ENCODE measurements at regions not wholly inside any gene's neighbourhood (a gene's known extent, or its start where the extent isn't known, plus 50 kb on each side); places are given as distances from the start of the nearest gene placed in this dataset.

DNA sequence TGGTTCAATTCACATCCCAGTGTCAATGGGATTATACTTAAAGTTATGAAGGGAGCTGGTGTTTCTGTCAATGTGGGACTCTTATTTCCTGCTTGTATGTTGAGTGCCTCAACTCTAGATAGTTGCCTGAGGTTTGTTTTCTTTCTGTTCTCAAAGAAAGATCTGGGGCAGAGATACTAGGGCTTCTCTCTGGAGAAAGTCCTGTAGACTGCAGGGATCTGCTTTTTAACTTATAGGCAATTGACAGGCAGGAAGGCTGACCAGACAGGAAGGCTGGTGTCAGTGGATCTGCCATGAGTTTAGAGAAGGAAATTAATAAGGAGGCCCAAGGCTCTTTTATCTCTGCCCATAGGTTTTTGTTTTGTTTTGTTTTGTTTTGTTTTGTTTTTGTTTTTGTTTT lies 64.0 kb upstream of the PRKX start:
- Histone ChIP-seq H3K27ac (ENCODE audit: low read depth) (no peak overlapping the region), H3K4me3 (no peak overlapping the region), H3K79me2 (replicated peaks; ENCODE audit: insufficient read depth) (no peaks in the 10 kb centered on the region), H4K20me1 (replicated peaks; ENCODE audit: insufficient read depth) (no peaks in the 10 kb centered on the region), H3K4me1 (ENCODE audit: insufficient read depth) (no peaks in the 10 kb centered on the region), H3F3A (replicated peaks; ENCODE audit: low read depth) (no peaks in the 10 kb centered on the region), H3K36me3 (ENCODE audit: insufficient read depth) (no peaks in the 10 kb centered on the region), H2AFZ (no peak overlapping the region), H3K4me2 (no peak overlapping the region), H3K27me3 (ENCODE audit: insufficient read depth) (no peaks in the 10 kb centered on the region), H3K9me2 (ENCODE audit: insufficient read depth) (no peaks in the 10 kb centered on the region)
- no peak for DNase-seq (ENCODE audit: low spot score)
- Mint-ChIP-seq H3K4me1 (peaks cover 12% of the 10 kb centered on the region; the same call in 2 of the 3 replicates), H3K4me3 (no peak overlapping the region), H3K36me3 (ENCODE audit: low read depth) (no peaks in the 10 kb centered on the region), H3K27ac (no peak overlapping the region), H3K9me3 (no peaks in the 10 kb centered on the region), H3K27me3 (ENCODE audit: insufficient read depth, low read depth, poor library complexity) (peaks cover 2% of the 10 kb centered on the region)
- no peak for TF ChIP-seq POLR2AphosphoS5 (IDR thresholded peaks at IDR 0.05; ENCODE audit: low read depth)
- no peak for TF ChIP-seq ZNF114 (CRISPR knock-in tag; IDR thresholded peaks at IDR 0.05)
- no peak for TF ChIP-seq STAT1 (IDR thresholded peaks at IDR 0.05; ENCODE audit: unreplicated experiment)
- TF ChIP-seq JUNB (IDR thresholded peaks at IDR 0.05; ENCODE audit: unreplicated experiment) = no peak
- TF ChIP-seq, protein P1, sequence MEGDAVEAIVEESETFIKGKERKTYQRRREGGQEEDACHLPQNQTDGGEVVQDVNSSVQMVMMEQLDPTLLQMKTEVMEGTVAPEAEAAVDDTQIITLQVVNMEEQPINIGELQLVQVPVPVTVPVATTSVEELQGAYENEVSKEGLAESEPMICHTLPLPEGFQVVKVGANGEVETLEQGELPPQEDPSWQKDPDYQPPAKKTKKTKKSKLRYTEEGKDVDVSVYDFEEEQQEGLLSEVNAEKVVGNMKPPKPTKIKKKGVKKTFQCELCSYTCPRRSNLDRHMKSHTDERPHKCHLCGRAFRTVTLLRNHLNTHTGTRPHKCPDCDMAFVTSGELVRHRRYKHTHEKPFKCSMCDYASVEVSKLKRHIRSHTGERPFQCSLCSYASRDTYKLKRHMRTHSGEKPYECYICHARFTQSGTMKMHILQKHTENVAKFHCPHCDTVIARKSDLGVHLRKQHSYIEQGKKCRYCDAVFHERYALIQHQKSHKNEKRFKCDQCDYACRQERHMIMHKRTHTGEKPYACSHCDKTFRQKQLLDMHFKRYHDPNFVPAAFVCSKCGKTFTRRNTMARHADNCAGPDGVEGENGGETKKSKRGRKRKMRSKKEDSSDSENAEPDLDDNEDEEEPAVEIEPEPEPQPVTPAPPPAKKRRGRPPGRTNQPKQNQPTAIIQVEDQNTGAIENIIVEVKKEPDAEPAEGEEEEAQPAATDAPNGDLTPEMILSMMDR (conservative IDR thresholded peaks at IDR 0.05; ENCODE audit: low read depth in 2 of 2) = no peak
- TF ChIP-seq, protein P2, sequence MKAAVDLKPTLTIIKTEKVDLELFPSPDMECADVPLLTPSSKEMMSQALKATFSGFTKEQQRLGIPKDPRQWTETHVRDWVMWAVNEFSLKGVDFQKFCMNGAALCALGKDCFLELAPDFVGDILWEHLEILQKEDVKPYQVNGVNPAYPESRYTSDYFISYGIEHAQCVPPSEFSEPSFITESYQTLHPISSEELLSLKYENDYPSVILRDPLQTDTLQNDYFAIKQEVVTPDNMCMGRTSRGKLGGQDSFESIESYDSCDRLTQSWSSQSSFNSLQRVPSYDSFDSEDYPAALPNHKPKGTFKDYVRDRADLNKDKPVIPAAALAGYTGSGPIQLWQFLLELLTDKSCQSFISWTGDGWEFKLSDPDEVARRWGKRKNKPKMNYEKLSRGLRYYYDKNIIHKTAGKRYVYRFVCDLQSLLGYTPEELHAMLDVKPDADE (IDR thresholded peaks at IDR 0.05) = no peak
- no peak for TF ChIP-seq EZH2phosphoT487 (IDR thresholded peaks at IDR 0.05; ENCODE audit: unreplicated experiment)
- TF ChIP-seq, protein P3, sequence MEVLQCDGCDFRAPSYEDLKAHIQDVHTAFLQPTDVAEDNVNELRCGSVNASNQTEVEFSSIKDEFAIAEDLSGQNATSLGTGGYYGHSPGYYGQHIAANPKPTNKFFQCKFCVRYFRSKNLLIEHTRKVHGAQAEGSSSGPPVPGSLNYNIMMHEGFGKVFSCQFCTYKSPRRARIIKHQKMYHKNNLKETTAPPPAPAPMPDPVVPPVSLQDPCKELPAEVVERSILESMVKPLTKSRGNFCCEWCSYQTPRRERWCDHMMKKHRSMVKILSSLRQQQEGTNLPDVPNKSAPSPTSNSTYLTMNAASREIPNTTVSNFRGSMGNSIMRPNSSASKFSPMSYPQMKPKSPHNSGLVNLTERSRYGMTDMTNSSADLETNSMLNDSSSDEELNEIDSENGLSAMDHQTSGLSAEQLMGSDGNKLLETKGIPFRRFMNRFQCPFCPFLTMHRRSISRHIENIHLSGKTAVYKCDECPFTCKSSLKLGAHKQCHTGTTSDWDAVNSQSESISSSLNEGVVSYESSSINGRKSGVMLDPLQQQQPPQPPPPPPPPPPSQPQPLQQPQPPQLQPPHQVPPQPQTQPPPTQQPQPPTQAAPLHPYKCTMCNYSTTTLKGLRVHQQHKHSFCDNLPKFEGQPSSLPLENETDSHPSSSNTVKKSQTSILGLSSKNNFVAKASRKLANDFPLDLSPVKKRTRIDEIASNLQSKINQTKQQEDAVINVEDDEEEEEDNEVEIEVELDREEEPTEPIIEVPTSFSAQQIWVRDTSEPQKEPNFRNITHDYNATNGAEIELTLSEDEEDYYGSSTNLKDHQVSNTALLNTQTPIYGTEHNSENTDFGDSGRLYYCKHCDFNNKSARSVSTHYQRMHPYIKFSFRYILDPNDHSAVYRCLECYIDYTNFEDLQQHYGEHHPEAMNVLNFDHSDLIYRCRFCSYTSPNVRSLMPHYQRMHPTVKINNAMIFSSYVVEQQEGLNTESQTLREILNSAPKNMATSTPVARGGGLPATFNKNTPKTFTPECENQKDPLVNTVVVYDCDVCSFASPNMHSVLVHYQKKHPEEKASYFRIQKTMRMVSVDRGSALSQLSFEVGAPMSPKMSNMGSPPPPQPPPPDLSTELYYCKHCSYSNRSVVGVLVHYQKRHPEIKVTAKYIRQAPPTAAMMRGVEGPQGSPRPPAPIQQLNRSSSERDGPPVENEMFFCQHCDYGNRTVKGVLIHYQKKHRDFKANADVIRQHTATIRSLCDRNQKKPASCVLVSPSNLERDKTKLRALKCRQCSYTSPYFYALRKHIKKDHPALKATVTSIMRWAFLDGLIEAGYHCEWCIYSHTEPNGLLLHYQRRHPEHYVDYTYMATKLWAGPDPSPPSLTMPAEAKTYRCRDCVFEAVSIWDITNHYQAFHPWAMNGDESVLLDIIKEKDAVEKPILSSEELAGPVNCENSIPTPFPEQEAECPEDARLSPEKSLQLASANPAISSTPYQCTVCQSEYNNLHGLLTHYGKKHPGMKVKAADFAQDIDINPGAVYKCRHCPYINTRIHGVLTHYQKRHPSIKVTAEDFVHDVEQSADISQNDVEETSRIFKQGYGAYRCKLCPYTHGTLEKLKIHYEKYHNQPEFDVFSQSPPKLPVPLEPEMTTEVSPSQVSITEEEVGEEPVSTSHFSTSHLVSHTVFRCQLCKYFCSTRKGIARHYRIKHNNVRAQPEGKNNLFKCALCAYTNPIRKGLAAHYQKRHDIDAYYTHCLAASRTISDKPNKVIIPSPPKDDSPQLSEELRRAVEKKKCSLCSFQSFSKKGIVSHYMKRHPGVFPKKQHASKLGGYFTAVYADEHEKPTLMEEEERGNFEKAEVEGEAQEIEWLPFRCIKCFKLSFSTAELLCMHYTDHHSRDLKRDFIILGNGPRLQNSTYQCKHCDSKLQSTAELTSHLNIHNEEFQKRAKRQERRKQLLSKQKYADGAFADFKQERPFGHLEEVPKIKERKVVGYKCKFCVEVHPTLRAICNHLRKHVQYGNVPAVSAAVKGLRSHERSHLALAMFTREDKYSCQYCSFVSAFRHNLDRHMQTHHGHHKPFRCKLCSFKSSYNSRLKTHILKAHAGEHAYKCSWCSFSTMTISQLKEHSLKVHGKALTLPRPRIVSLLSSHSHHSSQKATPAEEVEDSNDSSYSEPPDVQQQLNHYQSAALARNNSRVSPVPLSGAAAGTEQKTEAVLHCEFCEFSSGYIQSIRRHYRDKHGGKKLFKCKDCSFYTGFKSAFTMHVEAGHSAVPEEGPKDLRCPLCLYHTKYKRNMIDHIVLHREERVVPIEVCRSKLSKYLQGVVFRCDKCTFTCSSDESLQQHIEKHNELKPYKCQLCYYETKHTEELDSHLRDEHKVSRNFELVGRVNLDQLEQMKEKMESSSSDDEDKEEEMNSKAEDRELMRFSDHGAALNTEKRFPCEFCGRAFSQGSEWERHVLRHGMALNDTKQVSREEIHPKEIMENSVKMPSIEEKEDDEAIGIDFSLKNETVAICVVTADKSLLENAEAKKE (CRISPR knock-in tag; IDR thresholded peaks at IDR 0.05) = no peak
- no peak for TF ChIP-seq NANOG (IDR thresholded peaks at IDR 0.05; ENCODE audit: borderline replicate concordance)
- no peak for ATAC-seq
